SU-DHL-6 (cell line): ENCODE measurements at regions not wholly inside any gene's neighbourhood (a gene's known extent, or its start where the extent isn't known, plus 50 kb on each side); places are given as distances from the start of the nearest gene placed in this dataset.

Experiments
- EZH2phosphoT487 ChIP-seq: fragments of 200-600 bp; sonication (generic), shearing (Covaris generic); conservative IDR thresholded peaks from 2 replicates; pipeline ENCODE4 v1.6.1; 2018; ENCODE audit warnings: mild to moderate bottlenecking, antibody characterized with exemption, low read length, moderate library complexity, mixed read lengths
- TF ChIP-seq, protein P1 (sequence below): fragments of 200-600 bp; sonication (generic); IDR thresholded peaks from one replicate; pipeline ENCODE4 v1.5.1; 2017; ENCODE audit warnings: antibody characterized with exemption, mild to moderate bottlenecking, low read length, moderate library complexity; ENCODE audit not compliant: insufficient read depth, poor library complexity, severe bottlenecking

DNA sequence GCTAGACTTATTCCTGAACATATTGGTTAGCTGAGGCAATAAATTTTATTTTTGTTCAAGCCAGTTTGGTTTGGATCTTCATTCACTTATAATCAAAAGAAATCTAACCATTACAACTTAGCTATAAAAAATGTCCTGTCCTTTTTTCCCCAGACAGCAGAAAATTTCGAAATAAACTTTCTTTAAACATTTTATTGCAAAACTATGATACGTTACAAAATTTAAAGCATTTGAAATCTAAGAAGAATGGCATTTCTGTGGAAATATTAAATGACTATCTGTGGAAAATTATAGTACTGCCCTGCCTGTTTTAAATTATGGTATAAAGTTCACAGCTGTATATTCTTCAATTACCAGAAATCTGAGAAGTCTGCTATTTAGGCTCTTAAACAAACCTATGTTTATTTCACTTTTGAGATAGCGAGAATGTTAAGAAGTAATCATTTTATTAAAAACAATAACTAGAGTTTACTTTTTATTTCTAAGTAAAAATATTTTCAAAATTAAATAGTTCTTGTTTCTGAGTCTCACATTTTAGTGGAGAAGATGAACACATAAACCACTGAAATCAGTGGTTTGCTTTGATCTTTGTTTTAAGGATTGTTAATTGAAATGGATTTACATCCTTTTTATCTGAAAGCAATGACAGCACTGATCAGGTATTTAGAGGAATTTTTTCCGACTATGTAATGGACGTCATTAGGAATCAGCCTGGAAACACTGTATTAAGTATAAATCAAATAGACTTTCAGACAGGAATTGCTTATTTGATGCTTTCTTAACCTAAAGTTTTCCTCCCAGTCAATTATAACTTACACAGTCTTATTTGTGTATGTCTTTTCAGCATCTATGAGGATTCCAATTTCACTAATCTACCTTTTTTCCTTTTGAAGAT, 553.7 kb downstream of the COL12A1 start:
- TF ChIP-seq, protein P1, sequence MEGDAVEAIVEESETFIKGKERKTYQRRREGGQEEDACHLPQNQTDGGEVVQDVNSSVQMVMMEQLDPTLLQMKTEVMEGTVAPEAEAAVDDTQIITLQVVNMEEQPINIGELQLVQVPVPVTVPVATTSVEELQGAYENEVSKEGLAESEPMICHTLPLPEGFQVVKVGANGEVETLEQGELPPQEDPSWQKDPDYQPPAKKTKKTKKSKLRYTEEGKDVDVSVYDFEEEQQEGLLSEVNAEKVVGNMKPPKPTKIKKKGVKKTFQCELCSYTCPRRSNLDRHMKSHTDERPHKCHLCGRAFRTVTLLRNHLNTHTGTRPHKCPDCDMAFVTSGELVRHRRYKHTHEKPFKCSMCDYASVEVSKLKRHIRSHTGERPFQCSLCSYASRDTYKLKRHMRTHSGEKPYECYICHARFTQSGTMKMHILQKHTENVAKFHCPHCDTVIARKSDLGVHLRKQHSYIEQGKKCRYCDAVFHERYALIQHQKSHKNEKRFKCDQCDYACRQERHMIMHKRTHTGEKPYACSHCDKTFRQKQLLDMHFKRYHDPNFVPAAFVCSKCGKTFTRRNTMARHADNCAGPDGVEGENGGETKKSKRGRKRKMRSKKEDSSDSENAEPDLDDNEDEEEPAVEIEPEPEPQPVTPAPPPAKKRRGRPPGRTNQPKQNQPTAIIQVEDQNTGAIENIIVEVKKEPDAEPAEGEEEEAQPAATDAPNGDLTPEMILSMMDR = no peak
- TF ChIP-seq EZH2phosphoT487 = no peak
